Breast epithelium (tissue), 4 donors: ENCODE measurements at regions not wholly inside any gene's neighbourhood (a gene's known extent, or its start where the extent isn't known, plus 50 kb on each side); places are given as distances from the start of the nearest gene placed in this dataset.

ENCODE experiments used
- DNase-seq, 2 donors: peaks; one replicate each; pipeline ENCODE4 v3.0.0-alpha.2; 2019; ENCODE audit warnings: low spot score in 2 of 2
- H3K27ac ChIP-seq, 2 donors: fragments of 200-600 bp; sonication (generic) in 1 of 2; one replicate each; pipeline ENCODE4 v1.5.1; 2016 to 2019; ENCODE audit warnings: mild to moderate bottlenecking in 1 of 2
- H3K27me3 ChIP-seq, 2 donors: fragments of 200-600 bp; sonication (generic) in 1 of 2; one replicate each; pipeline versions ENCODE4 v1.5.1 to v1.6.0; 2017 to 2019; ENCODE audit warnings: control low read depth in 1 of 2, mild to moderate bottlenecking in 1 of 2
- H3K36me3 ChIP-seq: fragments of 200-600 bp; one replicate; pipeline ENCODE4 v1.5.1; 2019
- H3K4me1 ChIP-seq, 2 donors: fragments of 200-600 bp; sonication (generic); one replicate each; pipeline ENCODE4 v1.5.1; 2016 to 2019; ENCODE audit warnings: control low read depth in 1 of 2
- H3K4me3 ChIP-seq, 3 donors: fragments of 200-600 bp; sonication (generic); 1 replicate in 2 of 3; 2 replicates in 1 of 3; pipeline ENCODE4 v1.5.1; 2016 to 2019; ENCODE audit warnings: mild to moderate bottlenecking in 3 of 3, moderate library complexity in 2 of 3
- H3K9me3 ChIP-seq, 2 donors: fragments of 200-600 bp; sonication (generic) in 1 of 2; one replicate each; pipeline ENCODE4 v1.5.1; 2016 to 2019; ENCODE audit warnings: control low read depth in 1 of 2
- CTCF ChIP-seq, 3 donors: fragments of 450-650 bp; IDR thresholded peaks; one replicate each; pipeline ENCODE4 v1.5.1; 2016 to 2017; ENCODE audit warnings: antibody characterized with exemption in 3 of 3, mild to moderate bottlenecking in 3 of 3, moderate library complexity in 3 of 3
- POLR2A ChIP-seq: fragments of 450-650 bp; IDR thresholded peaks from one replicate; pipeline ENCODE4 v1.6.1; 2016; ENCODE audit warnings: antibody characterized with exemption, mild to moderate bottlenecking, moderate library complexity
- POLR2AphosphoS5 ChIP-seq, 3 donors: sonication (generic); formaldehyde crosslinking; IDR thresholded peaks; one replicate each; pipeline ENCODE4 v1.6.1; 2017; ENCODE audit warnings: antibody characterized with exemption in 3 of 3
- intact Hi-C: fragments of 100-400 bp; cut with DNase I; formaldehyde crosslinking; loops from one replicate; pipeline ENCODE4 v1.15.1; 2023; ENCODE audit warnings: low total_unique reads

GRCh38 chr1:195934817-195935553, 673.3 kb downstream of the KCNT2 start:
- no peak for DNase-seq
- H3K9me3 ChIP-seq = no peaks in the 10 kb centered on the region
- no peak overlapping the region for H3K4me3 ChIP-seq
- TF ChIP-seq CTCF (IDR thresholded peaks at IDR 0.05) (no peak), POLR2A (no peak), POLR2AphosphoS5 (IDR thresholded peaks at IDR 0.05) (no peak)
- H3K36me3 ChIP-seq = no peaks in the 10 kb centered on the region
- H3K27me3 ChIP-seq = no peaks in the 10 kb centered on the region
- H3K4me1 ChIP-seq = no peaks in the 10 kb centered on the region
- no peak overlapping the region for H3K27ac ChIP-seq
- intact Hi-C loops = no loop called here

- intact Hi-C loops = no loop called here
- no peak for DNase-seq
- Histone ChIP-seq H3K4me1 (no peaks in the 10 kb centered on the region), H3K27me3 (no peaks in the 10 kb centered on the region), H3K27ac (no peak overlapping the region), H3K4me3 (no peak overlapping the region), H3K9me3 (no peaks in the 10 kb centered on the region), H3K36me3 (no peaks in the 10 kb centered on the region)
- TF ChIP-seq CTCF (IDR thresholded peaks at IDR 0.05) (no peak), POLR2A (no peak), POLR2AphosphoS5 (IDR thresholded peaks at IDR 0.05) (no peak)
Observed at GRCh38 chr1:195933835-195934234, 674.4 kb downstream of the KCNT2 start.

- Histone ChIP-seq H3K4me3 (no peak overlapping the region), H3K36me3 (no peaks in the 10 kb centered on the region), H3K4me1 (no peaks in the 10 kb centered on the region), H3K9me3 (peaks cover 6 to 11% of the 10 kb centered on the region in 2 donors), H3K27ac (no peak overlapping the region), H3K27me3 (no peaks in the 10 kb centered on the region)
- intact Hi-C loops = loop anchor here (10.0 kb wide), 1 partner anchor 701 kb away; no protein-coding TSS in a partner anchor
- DNase-seq = no peak
- TF ChIP-seq POLR2AphosphoS5 (IDR thresholded peaks at IDR 0.05) (no peak), POLR2A (no peak), CTCF (IDR thresholded peaks at IDR 0.05) (no peak)
Observed at GRCh38 chr1:195915826-195916225, 692.4 kb downstream of the KCNT2 start.

GRCh38 chr1:195909061-195909460, 699.2 kb downstream of the KCNT2 start:
- Histone ChIP-seq H3K4me3 (no peak overlapping the region), H3K27me3 (no peaks in the 10 kb centered on the region), H3K36me3 (no peaks in the 10 kb centered on the region), H3K27ac (no peak overlapping the region), H3K9me3 (no peaks in the 10 kb centered on the region), H3K4me1 (no peaks in the 10 kb centered on the region)
- TF ChIP-seq CTCF (IDR thresholded peaks at IDR 0.05) (no peak), POLR2A (no peak), POLR2AphosphoS5 (IDR thresholded peaks at IDR 0.05) (no peak)
- no peak for DNase-seq
- intact Hi-C loops = no loop called here

- no peaks in the 10 kb centered on the region for H3K4me1 ChIP-seq
- intact Hi-C loops = no loop called here
- no peaks in the 10 kb centered on the region for H3K9me3 ChIP-seq
- no peaks in the 10 kb centered on the region for H3K36me3 ChIP-seq
- H3K27ac ChIP-seq = no peak overlapping the region
- H3K27me3 ChIP-seq = no peaks in the 10 kb centered on the region
- DNase-seq = no peak
- TF ChIP-seq CTCF (IDR thresholded peaks at IDR 0.05) (no peak), POLR2A (no peak), POLR2AphosphoS5 (IDR thresholded peaks at IDR 0.05) (no peak)
- no peak overlapping the region for H3K4me3 ChIP-seq
Observed at GRCh38 chr1:195908121-195908520, 700.1 kb downstream of the KCNT2 start.
